ENCODE measurements at regions not wholly inside any gene's neighbourhood (a gene's known extent, or its start where the extent isn't known, plus 50 kb on each side); places are given as distances from the start of the nearest gene placed in this dataset.

DNA sequence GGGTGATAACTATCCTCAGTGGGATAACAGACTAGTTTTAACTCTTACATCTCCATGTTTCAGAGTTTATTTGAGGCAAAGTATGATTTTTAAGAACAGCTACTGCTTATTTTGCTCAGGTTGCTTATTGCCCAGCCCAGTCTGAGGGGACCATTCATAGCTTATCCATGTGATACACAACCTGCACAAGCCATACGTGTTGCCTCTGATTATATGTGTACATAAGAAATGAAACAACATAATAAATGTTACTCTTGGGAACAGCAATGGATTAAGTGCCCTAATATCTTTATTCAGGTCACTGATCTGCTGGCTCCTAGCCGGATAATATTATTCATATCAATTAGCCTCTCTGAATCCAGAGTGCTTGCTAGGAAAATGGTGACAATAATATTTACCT lies 236.2 kb downstream of the CGGBP1 start:
- H3K27me3 ChIP-seq (ENCODE audit: control insufficient read depth in 1 of 2, insufficient read depth in 2 of 2, low read length in 2 of 2): no peaks in the 10 kb centered on the region
- in situ Hi-C loops (cut with HindIII; ENCODE audit: extremely low pct_ligation_motif_present, low pct_unique_long_range_greater_than_20kb): no loop called here
- no peak overlapping the region for H2AFZ ChIP-seq (ENCODE audit: low read length)
- no peak for FAIRE-seq
- H3K4me3 ChIP-seq (replicated peaks in 1 of 3; ENCODE audit: insufficient read depth in 1 of 3, low read depth in 2 of 3, low read length in 3 of 3): no peak overlapping the region
- no peak overlapping the region for H3K27ac ChIP-seq (ENCODE audit: extremely low read length, insufficient read depth, low read length)
- WGBS (ENCODE audit: low lambda C conversion rate): 8% methylated on average over 2 of the region's 2 CpGs
- H3K36me3 ChIP-seq (replicated peaks in 1 of 2; ENCODE audit: control insufficient read depth in 1 of 2, insufficient read depth in 2 of 2, low read length in 2 of 2): no peaks in the 10 kb centered on the region
- intact Hi-C loops (cut with micrococcal nuclease; ENCODE audit: unreplicated experiment): no loop called here
- no peak for TF ChIP-seq RXRA (CRISPR knock-in tag; IDR thresholded peaks at IDR 0.05)
- TF ChIP-seq, protein P1, sequence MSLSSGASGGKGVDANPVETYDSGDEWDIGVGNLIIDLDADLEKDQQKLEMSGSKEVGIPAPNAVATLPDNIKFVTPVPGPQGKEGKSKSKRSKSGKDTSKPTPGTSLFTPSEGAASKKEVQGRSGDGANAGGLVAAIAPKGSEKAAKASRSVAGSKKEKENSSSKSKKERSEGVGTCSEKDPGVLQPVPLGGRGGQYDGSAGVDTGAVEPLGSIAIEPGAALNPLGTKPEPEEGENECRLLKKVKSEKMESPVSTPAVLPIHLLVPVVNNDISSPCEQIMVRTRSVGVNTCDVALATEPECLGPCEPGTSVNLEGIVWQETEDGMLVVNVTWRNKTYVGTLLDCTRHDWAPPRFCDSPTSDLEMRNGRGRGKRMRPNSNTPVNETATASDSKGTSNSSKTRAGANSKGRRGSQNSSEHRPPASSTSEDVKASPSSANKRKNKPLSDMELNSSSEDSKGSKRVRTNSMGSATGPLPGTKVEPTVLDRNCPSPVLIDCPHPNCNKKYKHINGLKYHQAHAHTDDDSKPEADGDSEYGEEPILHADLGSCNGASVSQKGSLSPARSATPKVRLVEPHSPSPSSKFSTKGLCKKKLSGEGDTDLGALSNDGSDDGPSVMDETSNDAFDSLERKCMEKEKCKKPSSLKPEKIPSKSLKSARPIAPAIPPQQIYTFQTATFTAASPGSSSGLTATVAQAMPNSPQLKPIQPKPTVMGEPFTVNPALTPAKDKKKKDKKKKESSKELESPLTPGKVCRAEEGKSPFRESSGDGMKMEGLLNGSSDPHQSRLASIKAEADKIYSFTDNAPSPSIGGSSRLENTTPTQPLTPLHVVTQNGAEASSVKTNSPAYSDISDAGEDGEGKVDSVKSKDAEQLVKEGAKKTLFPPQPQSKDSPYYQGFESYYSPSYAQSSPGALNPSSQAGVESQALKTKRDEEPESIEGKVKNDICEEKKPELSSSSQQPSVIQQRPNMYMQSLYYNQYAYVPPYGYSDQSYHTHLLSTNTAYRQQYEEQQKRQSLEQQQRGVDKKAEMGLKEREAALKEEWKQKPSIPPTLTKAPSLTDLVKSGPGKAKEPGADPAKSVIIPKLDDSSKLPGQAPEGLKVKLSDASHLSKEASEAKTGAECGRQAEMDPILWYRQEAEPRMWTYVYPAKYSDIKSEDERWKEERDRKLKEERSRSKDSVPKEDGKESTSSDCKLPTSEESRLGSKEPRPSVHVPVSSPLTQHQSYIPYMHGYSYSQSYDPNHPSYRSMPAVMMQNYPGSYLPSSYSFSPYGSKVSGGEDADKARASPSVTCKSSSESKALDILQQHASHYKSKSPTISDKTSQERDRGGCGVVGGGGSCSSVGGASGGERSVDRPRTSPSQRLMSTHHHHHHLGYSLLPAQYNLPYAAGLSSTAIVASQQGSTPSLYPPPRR (CRISPR knock-in tag; IDR thresholded peaks at IDR 0.05; ENCODE audit: borderline replicate concordance): no peak
- no peak for TF ChIP-seq CHD4 (IDR thresholded peaks at IDR 0.05; ENCODE audit: borderline replicate concordance, low read length)
- TF ChIP-seq ZFYVE20 (CRISPR knock-in tag; IDR thresholded peaks at IDR 0.05; ENCODE audit: borderline replicate concordance, low read depth): no peak
- no peak for TF ChIP-seq GATA4 (IDR thresholded peaks at IDR 0.05; ENCODE audit: borderline replicate concordance, low read depth)
- TF ChIP-seq ZNF773 (CRISPR knock-in tag; IDR thresholded peaks at IDR 0.05; ENCODE audit: borderline replicate concordance): no peak
- TF ChIP-seq, protein P2, sequence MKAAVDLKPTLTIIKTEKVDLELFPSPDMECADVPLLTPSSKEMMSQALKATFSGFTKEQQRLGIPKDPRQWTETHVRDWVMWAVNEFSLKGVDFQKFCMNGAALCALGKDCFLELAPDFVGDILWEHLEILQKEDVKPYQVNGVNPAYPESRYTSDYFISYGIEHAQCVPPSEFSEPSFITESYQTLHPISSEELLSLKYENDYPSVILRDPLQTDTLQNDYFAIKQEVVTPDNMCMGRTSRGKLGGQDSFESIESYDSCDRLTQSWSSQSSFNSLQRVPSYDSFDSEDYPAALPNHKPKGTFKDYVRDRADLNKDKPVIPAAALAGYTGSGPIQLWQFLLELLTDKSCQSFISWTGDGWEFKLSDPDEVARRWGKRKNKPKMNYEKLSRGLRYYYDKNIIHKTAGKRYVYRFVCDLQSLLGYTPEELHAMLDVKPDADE (CRISPR knock-in tag; IDR thresholded peaks at IDR 0.05): no peak
- TF ChIP-seq PPARG (CRISPR knock-in tag; conservative IDR thresholded peaks at IDR 0.05): no peak
- no peak for TF ChIP-seq AGO2 (optimal IDR thresholded peaks at IDR 0.05; ENCODE audit: low read depth, low read length)
- no peak for TF ChIP-seq ZNF264 (CRISPR knock-in tag; IDR thresholded peaks at IDR 0.05)
- TF ChIP-seq ZIK1 (CRISPR knock-in tag; IDR thresholded peaks at IDR 0.05; ENCODE audit: borderline replicate concordance, low read depth): no peak
- TF ChIP-seq ZNF724P (CRISPR knock-in tag; IDR thresholded peaks at IDR 0.05; ENCODE audit: borderline replicate concordance): no peak
- TF ChIP-seq ZEB1 (IDR thresholded peaks at IDR 0.05; ENCODE audit: insufficient replicate concordance, low read depth): no peak
- TF ChIP-seq AHR (CRISPR knock-in tag; IDR thresholded peaks at IDR 0.05): no peak
- no peak for TF ChIP-seq HMGXB4 (CRISPR knock-in tag; IDR thresholded peaks at IDR 0.05; ENCODE audit: borderline replicate concordance in 1 of 2, low read depth in 1 of 2)
- TF ChIP-seq TBP (CRISPR knock-in tag; IDR thresholded peaks at IDR 0.05): no peak
- TF ChIP-seq ZNF790 (CRISPR knock-in tag; IDR thresholded peaks at IDR 0.05; ENCODE audit: borderline replicate concordance): no peak
- TF ChIP-seq MXI1 (IDR thresholded peaks at IDR 0.05; ENCODE audit: borderline replicate concordance, low read depth, low read length): no peak
- no TSS peak for BruUV-seq (replicated peaks)
- H3K79me2 ChIP-seq (ENCODE audit: insufficient read depth, low read length): no peaks in the 10 kb centered on the region
- POLR2A ChIA-PET: no interaction called here
- no peaks in the 10 kb centered on the region for H4K20me1 ChIP-seq (ENCODE audit: insufficient read depth, low read length)
- CTCF ChIA-PET (ENCODE audit: low intra/inter-chr PET ratio, low total read pairs): no interaction called here
- no peaks in the 10 kb centered on the region for H3K9me3 ChIP-seq (ENCODE audit: low read length)
- DNase-seq (ENCODE audit: low spot score): no peak
- no peak overlapping the region for H3K9ac ChIP-seq (ENCODE audit: insufficient read depth, low read depth, low read length)
- no peak for ATAC-seq
- H3K4me2 ChIP-seq (ENCODE audit: low read depth, low read length): no peak overlapping the region
- no peaks in the 10 kb centered on the region for H3K4me1 ChIP-seq (ENCODE audit: insufficient read depth, low read length)

All from HepG2 (cell line).